ENCODE measurements at regions not wholly inside any gene's neighbourhood (a gene's known extent, or its start where the extent isn't known, plus 50 kb on each side); places are given as distances from the start of the nearest gene placed in this dataset.

GRCh38 chr18:67300498-67300897 is 216.0 kb downstream of the DSEL start:
- H3K4me3 ChIP-seq (ENCODE audit: extremely low read depth, insufficient read depth, low read length, poor library complexity, severe bottlenecking) = no peak overlapping the region
- no peaks in the 10 kb centered on the region for H3K4me1 ChIP-seq (ENCODE audit: control insufficient read depth, insufficient read depth, low read length, poor library complexity, severe bottlenecking)
- H3K9me3 ChIP-seq (ENCODE audit: control insufficient read depth, low read length) = peaks cover 11% of the 10 kb centered on the region
- H3K36me3 ChIP-seq (ENCODE audit: control insufficient read depth, insufficient read depth, low read length) = no peaks in the 10 kb centered on the region
- 97 to 98% methylated on average over 3 of the region's 4 CpGs for WGBS, 2 experiments (ENCODE audit: insufficient coverage in 2 of 2)
- H3K27ac ChIP-seq (ENCODE audit: low read depth, low read length, severe bottlenecking) = no peak overlapping the region

- Histone ChIP-seq H3K4me1 (ENCODE audit: control insufficient read depth, insufficient read depth, low read length, poor library complexity, severe bottlenecking) (no peaks in the 10 kb centered on the region), H3K36me3 (ENCODE audit: control insufficient read depth, insufficient read depth, low read length) (no peaks in the 10 kb centered on the region), H3K4me3 (ENCODE audit: extremely low read depth, insufficient read depth, low read length, poor library complexity, severe bottlenecking) (no peak overlapping the region), H3K9me3 (ENCODE audit: control insufficient read depth, low read length) (no peaks in the 10 kb centered on the region), H3K27ac (ENCODE audit: low read depth, low read length, severe bottlenecking) (no peak overlapping the region)
- WGBS, 2 experiments (ENCODE audit: insufficient coverage in 2 of 2) = 60% methylated on average over 1 of the region's 3 CpGs; no CpG with 5 or more reads in 1 of the 2 experiments
Observed at GRCh38 chr18:67292814-67293213, 223.7 kb downstream of the DSEL start.

GRCh38 chr18:67290421-67290820 is 226.1 kb downstream of the DSEL start:
- WGBS, 2 experiments (ENCODE audit: insufficient coverage in 2 of 2) = 60 to 75% methylated on average over 1 to 2 of the region's 4 CpGs
- no peaks in the 10 kb centered on the region for H3K36me3 ChIP-seq (ENCODE audit: control insufficient read depth, insufficient read depth, low read length)
- H3K9me3 ChIP-seq (ENCODE audit: control insufficient read depth, low read length) = no peaks in the 10 kb centered on the region
- no peaks in the 10 kb centered on the region for H3K4me1 ChIP-seq (ENCODE audit: control insufficient read depth, insufficient read depth, low read length, poor library complexity, severe bottlenecking)
- H3K27ac ChIP-seq (ENCODE audit: low read depth, low read length, severe bottlenecking) = no peak overlapping the region
- no peak overlapping the region for H3K4me3 ChIP-seq (ENCODE audit: extremely low read depth, insufficient read depth, low read length, poor library complexity, severe bottlenecking)

GRCh38 chr18:67285583-67285982 is 230.9 kb downstream of the DSEL start:
- H3K4me3 ChIP-seq (ENCODE audit: extremely low read depth, insufficient read depth, low read length, poor library complexity, severe bottlenecking) = no peak overlapping the region
- 100% methylated on average over 1 of the region's 2 CpGs; no CpG with 5 or more reads in 1 of the 2 experiments for WGBS, 2 experiments (ENCODE audit: insufficient coverage in 2 of 2)
- H3K4me1 ChIP-seq (ENCODE audit: control insufficient read depth, insufficient read depth, low read length, poor library complexity, severe bottlenecking) = no peaks in the 10 kb centered on the region
- no peak overlapping the region for H3K27ac ChIP-seq (ENCODE audit: low read depth, low read length, severe bottlenecking)
- H3K9me3 ChIP-seq (ENCODE audit: control insufficient read depth, low read length) = no peaks in the 10 kb centered on the region
- H3K36me3 ChIP-seq (ENCODE audit: control insufficient read depth, insufficient read depth, low read length) = no peaks in the 10 kb centered on the region

- Histone ChIP-seq H3K27ac (ENCODE audit: low read depth, low read length, severe bottlenecking) (no peak overlapping the region), H3K4me3 (ENCODE audit: extremely low read depth, insufficient read depth, low read length, poor library complexity, severe bottlenecking) (no peak overlapping the region), H3K4me1 (ENCODE audit: control insufficient read depth, insufficient read depth, low read length, poor library complexity, severe bottlenecking) (no peaks in the 10 kb centered on the region), H3K36me3 (ENCODE audit: control insufficient read depth, insufficient read depth, low read length) (no peaks in the 10 kb centered on the region), H3K9me3 (ENCODE audit: control insufficient read depth, low read length) (no peaks in the 10 kb centered on the region)
Observed at GRCh38 chr18:67282796-67283195, 233.7 kb downstream of the DSEL start.

GRCh38 chr18:67281746-67282145 is 234.8 kb downstream of the DSEL start:
- Histone ChIP-seq H3K4me3 (ENCODE audit: extremely low read depth, insufficient read depth, low read length, poor library complexity, severe bottlenecking) (no peak overlapping the region), H3K4me1 (ENCODE audit: control insufficient read depth, insufficient read depth, low read length, poor library complexity, severe bottlenecking) (no peaks in the 10 kb centered on the region), H3K9me3 (ENCODE audit: control insufficient read depth, low read length) (no peaks in the 10 kb centered on the region), H3K27ac (ENCODE audit: low read depth, low read length, severe bottlenecking) (no peak overlapping the region), H3K36me3 (ENCODE audit: control insufficient read depth, insufficient read depth, low read length) (no peaks in the 10 kb centered on the region)
- WGBS, 2 experiments (ENCODE audit: insufficient coverage in 2 of 2) = 100% methylated on average over 1 of the region's 1 CpG

GRCh38 chr18:67280486-67281242 is 235.9 kb downstream of the DSEL start:
- no peaks in the 10 kb centered on the region for H3K9me3 ChIP-seq (ENCODE audit: control insufficient read depth, low read length)
- no peaks in the 10 kb centered on the region for H3K4me1 ChIP-seq (ENCODE audit: control insufficient read depth, insufficient read depth, low read length, poor library complexity, severe bottlenecking)
- H3K4me3 ChIP-seq (ENCODE audit: extremely low read depth, insufficient read depth, low read length, poor library complexity, severe bottlenecking) = no peak overlapping the region
- H3K27ac ChIP-seq (ENCODE audit: low read depth, low read length, severe bottlenecking) = no peak overlapping the region
- H3K36me3 ChIP-seq (ENCODE audit: control insufficient read depth, insufficient read depth, low read length) = no peaks in the 10 kb centered on the region
- WGBS, 2 experiments (ENCODE audit: insufficient coverage in 2 of 2) = 96 to 100% methylated on average over 2 of the region's 5 CpGs

GRCh38 chr18:67279988-67280387 is 236.5 kb downstream of the DSEL start:
- 100% methylated on average over 1 of the region's 3 CpGs; no CpG with 5 or more reads in 1 of the 2 experiments for WGBS, 2 experiments (ENCODE audit: insufficient coverage in 2 of 2)
- Histone ChIP-seq H3K4me3 (ENCODE audit: extremely low read depth, insufficient read depth, low read length, poor library complexity, severe bottlenecking) (no peak overlapping the region), H3K4me1 (ENCODE audit: control insufficient read depth, insufficient read depth, low read length, poor library complexity, severe bottlenecking) (no peaks in the 10 kb centered on the region), H3K36me3 (ENCODE audit: control insufficient read depth, insufficient read depth, low read length) (no peaks in the 10 kb centered on the region), H3K9me3 (ENCODE audit: control insufficient read depth, low read length) (no peaks in the 10 kb centered on the region), H3K27ac (ENCODE audit: low read depth, low read length, severe bottlenecking) (no peak overlapping the region)

GRCh38 chr18:67278984-67279383 is 237.5 kb downstream of the DSEL start:
- WGBS, 2 experiments (ENCODE audit: insufficient coverage in 2 of 2) = no CpG with 5 or more reads among the region's 2 CpGs
- Histone ChIP-seq H3K36me3 (ENCODE audit: control insufficient read depth, insufficient read depth, low read length) (no peaks in the 10 kb centered on the region), H3K27ac (ENCODE audit: low read depth, low read length, severe bottlenecking) (no peak overlapping the region), H3K4me3 (ENCODE audit: extremely low read depth, insufficient read depth, low read length, poor library complexity, severe bottlenecking) (no peak overlapping the region), H3K4me1 (ENCODE audit: control insufficient read depth, insufficient read depth, low read length, poor library complexity, severe bottlenecking) (no peaks in the 10 kb centered on the region), H3K9me3 (ENCODE audit: control insufficient read depth, low read length) (no peaks in the 10 kb centered on the region)

GRCh38 chr18:67276638-67277037 is 239.9 kb downstream of the DSEL start:
- WGBS, 2 experiments (ENCODE audit: insufficient coverage in 2 of 2) = 86% methylated on average over 2 of the region's 4 CpGs; no CpG with 5 or more reads in 1 of the 2 experiments
- Histone ChIP-seq H3K9me3 (ENCODE audit: control insufficient read depth, low read length) (no peaks in the 10 kb centered on the region), H3K4me1 (ENCODE audit: control insufficient read depth, insufficient read depth, low read length, poor library complexity, severe bottlenecking) (no peaks in the 10 kb centered on the region), H3K27ac (ENCODE audit: low read depth, low read length, severe bottlenecking) (no peak overlapping the region), H3K4me3 (ENCODE audit: extremely low read depth, insufficient read depth, low read length, poor library complexity, severe bottlenecking) (no peak overlapping the region), H3K36me3 (ENCODE audit: control insufficient read depth, insufficient read depth, low read length) (no peaks in the 10 kb centered on the region)

- 100% methylated on average over 1 of the region's 5 CpGs; no CpG with 5 or more reads in 1 of the 2 experiments for WGBS, 2 experiments (ENCODE audit: insufficient coverage in 2 of 2)
- no peaks in the 10 kb centered on the region for H3K9me3 ChIP-seq (ENCODE audit: control insufficient read depth, low read length)
- H3K27ac ChIP-seq (ENCODE audit: low read depth, low read length, severe bottlenecking) = no peak overlapping the region
- no peaks in the 10 kb centered on the region for H3K4me1 ChIP-seq (ENCODE audit: control insufficient read depth, insufficient read depth, low read length, poor library complexity, severe bottlenecking)
- H3K36me3 ChIP-seq (ENCODE audit: control insufficient read depth, insufficient read depth, low read length) = no peaks in the 10 kb centered on the region
- H3K4me3 ChIP-seq (ENCODE audit: extremely low read depth, insufficient read depth, low read length, poor library complexity, severe bottlenecking) = no peak overlapping the region
Observed at GRCh38 chr18:67273288-67273687, 243.2 kb downstream of the DSEL start.
